ENCODE measurements at regions not wholly inside any gene's neighbourhood (a gene's known extent, or its start where the extent isn't known, plus 50 kb on each side); places are given as distances from the start of the nearest gene placed in this dataset.

DNA sequence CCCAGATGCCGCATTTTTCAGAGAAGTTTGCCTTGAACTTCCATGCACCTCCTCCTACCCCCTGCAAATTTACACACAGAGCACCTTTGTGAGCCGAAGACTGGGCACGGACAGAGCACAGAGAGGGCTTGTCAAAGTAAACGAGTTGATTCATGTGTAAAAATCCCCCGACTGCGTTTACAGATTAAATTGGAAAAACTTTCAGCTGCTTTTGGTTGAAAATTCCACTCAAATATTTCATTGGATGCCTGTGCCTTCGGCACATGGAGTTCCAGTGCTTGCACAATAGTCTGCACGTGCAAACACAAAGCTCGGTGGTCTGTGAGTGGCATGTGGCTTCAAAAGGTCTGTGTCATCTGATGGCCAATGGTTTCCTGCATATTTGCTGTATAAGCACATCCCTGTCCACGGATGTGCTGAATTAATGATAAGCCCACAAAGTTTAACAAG, 177.5 kb downstream of the SETD4 start:
- TF ChIP-seq CTCF (IDR thresholded peaks at IDR 0.05; ENCODE audit: low read depth, low read length) = no peak
- TF ChIP-seq, protein P1, sequence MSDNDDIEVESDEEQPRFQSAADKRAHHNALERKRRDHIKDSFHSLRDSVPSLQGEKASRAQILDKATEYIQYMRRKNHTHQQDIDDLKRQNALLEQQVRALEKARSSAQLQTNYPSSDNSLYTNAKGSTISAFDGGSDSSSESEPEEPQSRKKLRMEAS (IDR thresholded peaks at IDR 0.05; ENCODE audit: low read depth, low read length) = no peak
- no peak for TF ChIP-seq POLR2A (IDR thresholded peaks at IDR 0.05; ENCODE audit: extremely low read depth, insufficient read length)
- TF ChIP-seq MYC (IDR thresholded peaks at IDR 0.05; ENCODE audit: low read depth, low read length) = no peak
